ENCODE measurements at regions not wholly inside any gene's neighbourhood (a gene's known extent, or its start where the extent isn't known, plus 50 kb on each side); places are given as distances from the start of the nearest gene placed in this dataset.
"Not testable (repeated sequence)": the region's sequence is repeated elsewhere in the genome, so short reads cannot be mapped to it uniquely, and the experiment has no call there.

- no peak overlapping the region for H3K4me3 ChIP-seq (ENCODE audit: control insufficient read depth, low read depth, low read length)
- DNase-seq (ENCODE audit: low read depth), result no peak
- no peak for TF ChIP-seq CTCF (conservative IDR thresholded peaks at IDR 0.05; ENCODE audit: control insufficient read depth, insufficient read depth, low read depth, low read length)
Observed at GRCh38 chr19:14267224-14267741, 61.3 kb upstream of the ADGRL1 start.

GRCh38 chr19:14266208-14266607, 60.2 kb upstream of the ADGRL1 start:
- H3K4me3 ChIP-seq (ENCODE audit: control insufficient read depth, low read depth, low read length); DNase-seq (ENCODE audit: low read depth): not testable (repeated sequence)

- DNase-seq (ENCODE audit: low read depth), result no peak
- no peak for TF ChIP-seq CTCF (conservative IDR thresholded peaks at IDR 0.05; ENCODE audit: control insufficient read depth, insufficient read depth, low read depth, low read length)
- H3K4me3 ChIP-seq (ENCODE audit: control insufficient read depth, low read depth, low read length), result no peak overlapping the region
Observed at GRCh38 chr19:14265290-14266036, 59.5 kb upstream of the ADGRL1 start.

GRCh38 chr19:14255902-14256649, 50.1 kb upstream of the ADGRL1 start:
- not testable (repeated sequence) for H3K4me3 ChIP-seq (ENCODE audit: control insufficient read depth, low read depth, low read length)

More at GRCh38 chr19:14255902-14256649, 50.1 kb upstream of the ADGRL1 start:
- DNase-seq (ENCODE audit: low read depth), result peak; percentile 20

All from fibroblast of mammary gland (primary cell).